GM18907 (cell line): ENCODE measurements at regions not wholly inside any gene's neighbourhood (a gene's known extent, or its start where the extent isn't known, plus 50 kb on each side); places are given as distances from the start of the nearest gene placed in this dataset.

Source experiments
- ATAC-seq: cut with Tn5 transposase; IDR thresholded peaks from one replicate; pipeline ENCODE4 v1.9.1; 2021; ENCODE audit warnings: mild to moderate bottlenecking, moderate library complexity; ENCODE audit not compliant: unreplicated experiment

- ATAC-seq = no peak
Observed at GRCh38 chr17:79478841-79479240, 132.0 kb downstream of the RBFOX3 start.

- ATAC-seq = no peak
Observed at GRCh38 chr17:79478051-79478461, 132.8 kb downstream of the RBFOX3 start.

- ATAC-seq = no peak
Observed at GRCh38 chr17:79476074-79476652, 134.7 kb downstream of the RBFOX3 start.

GRCh38 chr17:79473876-79474440 is 136.9 kb downstream of the RBFOX3 start:
- ATAC-seq = no peak

- no peak for ATAC-seq
Observed at GRCh38 chr17:79473111-79473875, 137.6 kb downstream of the RBFOX3 start.

- ATAC-seq = no peak
Observed at GRCh38 chr17:79470754-79471153, 140.1 kb downstream of the RBFOX3 start.

- no peak for ATAC-seq
Observed at GRCh38 chr17:79469646-79470045, 141.2 kb downstream of the RBFOX3 start.

GRCh38 chr17:79468183-79468944 is 142.5 kb downstream of the RBFOX3 start:
- no peak for ATAC-seq

GRCh38 chr17:79466562-79467350 is 144.1 kb downstream of the RBFOX3 start:
- no peak for ATAC-seq

- no peak for ATAC-seq
Observed at GRCh38 chr17:79465681-79466025, 145.2 kb downstream of the RBFOX3 start.

GRCh38 chr17:79465011-79465680 is 145.7 kb downstream of the RBFOX3 start:
- no peak for ATAC-seq

- ATAC-seq = no peak
Observed at GRCh38 chr17:79464318-79465010, 146.4 kb downstream of the RBFOX3 start.

- no peak for ATAC-seq
Observed at GRCh38 chr17:79463421-79464317, 147.2 kb downstream of the RBFOX3 start.

GRCh38 chr17:79461041-79461440 is 149.8 kb downstream of the RBFOX3 start:
- ATAC-seq = no peak

- ATAC-seq = no peak
Observed at GRCh38 chr17:79459846-79460245, 151.0 kb downstream of the RBFOX3 start.

- ATAC-seq = no peak
Observed at GRCh38 chr17:79459003-79459655, 151.7 kb downstream of the RBFOX3 start.

- no peak for ATAC-seq
Observed at GRCh38 chr17:79458356-79458755, 152.5 kb downstream of the RBFOX3 start.

GRCh38 chr17:79457889-79458288 is 153.0 kb downstream of the RBFOX3 start:
- ATAC-seq = no peak
